ENCODE measurements at regions not wholly inside any gene's neighbourhood (a gene's known extent, or its start where the extent isn't known, plus 50 kb on each side); places are given as distances from the start of the nearest gene placed in this dataset.

DNA sequence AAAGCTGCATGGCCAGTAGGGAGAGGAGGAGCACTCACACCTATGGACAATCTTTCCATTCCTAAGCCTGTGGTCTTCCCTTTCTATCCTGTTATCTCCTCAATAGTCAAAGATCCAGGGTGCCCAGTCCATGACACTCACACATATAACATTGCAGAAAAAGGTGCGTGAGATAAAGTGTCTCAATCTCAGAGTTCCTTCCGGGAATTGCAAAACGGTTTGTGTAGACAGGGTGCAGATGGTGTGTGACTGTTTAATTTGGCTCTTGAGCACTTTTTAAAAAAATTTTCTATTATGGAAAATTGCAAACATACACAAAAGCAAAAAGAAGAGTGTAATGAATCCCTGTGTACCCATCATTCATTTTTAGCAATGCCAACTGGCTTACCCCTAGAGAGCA, 1493.6 kb downstream of the AACS start:
- in situ Hi-C loops (cut with HindIII; ENCODE audit: low sequenced_read_pairs), result no loop called here
- no peak for DNase-seq (ENCODE audit: low spot score)

DNA sequence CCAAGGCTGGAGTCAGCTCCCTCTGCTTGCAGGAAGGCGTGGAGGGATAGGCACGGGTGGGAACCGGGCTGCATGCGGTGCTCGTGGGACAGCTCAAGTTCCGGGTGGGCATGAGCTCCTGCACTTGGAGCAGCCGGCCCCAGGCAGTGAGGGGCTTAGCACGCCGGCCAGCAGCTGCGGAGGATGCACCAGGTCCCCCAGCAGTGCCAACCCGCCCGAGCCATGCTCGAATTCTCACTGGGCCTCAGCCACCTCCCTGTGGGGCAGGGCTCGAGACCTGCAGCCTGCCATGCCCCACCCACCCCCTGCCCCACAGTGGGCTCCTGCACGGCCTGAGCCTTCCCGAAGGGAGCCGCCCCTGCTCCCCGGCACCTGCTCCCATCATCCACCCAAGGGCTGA, 1501.8 kb downstream of the AACS start:
- no peak for DNase-seq (ENCODE audit: low spot score)
- in situ Hi-C loops (cut with HindIII; ENCODE audit: low sequenced_read_pairs), result no loop called here

DNA sequence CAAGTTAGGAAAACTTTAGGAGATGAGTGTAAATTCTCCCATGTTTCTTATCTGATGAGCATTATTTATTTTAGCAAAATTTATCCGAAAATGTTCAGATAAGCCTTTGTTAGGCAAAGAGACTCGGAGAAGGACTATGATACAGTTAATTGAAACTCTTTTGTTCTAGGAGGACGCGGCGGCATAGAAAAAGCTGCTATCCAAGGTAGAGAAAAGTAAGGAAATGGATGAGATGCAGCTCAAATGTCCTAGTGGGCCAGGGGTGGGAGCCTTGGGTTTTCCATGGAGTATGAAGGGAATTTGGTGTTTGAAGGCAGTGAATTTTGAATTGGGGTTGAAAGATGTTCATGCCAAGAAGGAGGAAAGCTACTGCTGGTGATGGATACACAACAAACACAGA, 1504.5 kb downstream of the AACS start:
- in situ Hi-C loops (cut with HindIII; ENCODE audit: low sequenced_read_pairs), result no loop called here
- no peak for DNase-seq (ENCODE audit: low spot score)

DNA sequence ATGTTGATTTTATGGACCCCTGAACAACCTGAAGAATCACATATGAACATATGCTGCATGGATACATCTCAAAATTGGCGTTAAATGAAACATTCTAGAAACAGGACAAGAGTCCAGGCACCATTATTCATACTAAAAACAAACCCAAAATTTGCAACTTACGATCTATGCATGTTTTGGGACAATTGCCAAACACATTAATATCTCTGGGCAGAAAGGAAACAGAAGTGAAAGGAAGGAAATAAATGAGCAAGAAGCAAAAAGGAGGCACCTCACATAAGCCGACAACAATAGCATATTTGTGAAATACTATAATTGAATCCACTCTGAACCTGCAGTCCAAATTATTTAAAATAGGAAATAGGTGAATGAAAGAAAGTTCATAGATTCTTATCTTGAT, 1505.3 kb downstream of the AACS start:
- in situ Hi-C loops (cut with HindIII; ENCODE audit: low sequenced_read_pairs), result no loop called here
- DNase-seq (ENCODE audit: low spot score), result no peak

DNA sequence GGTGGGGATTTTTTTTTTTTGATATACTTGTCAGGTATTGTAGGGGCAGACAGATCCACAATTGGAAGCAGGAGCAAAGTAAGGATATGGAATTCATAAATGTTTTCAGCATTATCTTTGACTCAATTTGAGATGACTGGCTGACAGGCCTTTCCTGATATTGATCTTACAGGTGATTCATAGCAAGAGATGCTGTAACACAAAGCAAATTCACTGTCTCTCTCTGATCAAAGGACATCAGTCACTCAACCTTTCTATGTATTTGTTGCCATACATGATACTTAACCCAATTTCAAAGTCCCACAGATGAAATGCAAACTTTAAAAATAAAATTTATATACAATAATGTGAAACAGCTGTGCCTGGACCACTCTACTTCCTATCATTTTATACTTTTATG, 1506.9 kb downstream of the AACS start:
- no peak for DNase-seq (ENCODE audit: low spot score)
- in situ Hi-C loops (cut with HindIII; ENCODE audit: low sequenced_read_pairs), result no loop called here

DNA sequence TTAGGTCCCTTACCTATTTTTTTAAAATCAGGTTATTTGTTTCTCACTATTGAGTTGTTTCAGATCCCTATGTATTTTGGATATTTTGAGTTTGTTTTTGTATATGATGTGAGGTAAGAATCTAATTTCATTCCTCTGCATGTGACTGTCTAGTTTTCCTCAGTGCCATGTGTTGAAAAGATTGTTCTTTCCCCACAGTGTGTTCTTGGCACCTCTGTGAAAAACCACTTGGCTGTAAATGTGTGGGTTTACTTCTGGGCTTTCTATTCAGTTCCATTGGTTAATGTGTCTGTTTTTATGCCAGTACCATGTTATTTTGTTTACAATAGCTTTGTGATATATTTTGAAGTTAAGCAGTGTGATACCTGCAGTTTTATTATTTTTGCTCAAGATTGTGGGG, 1516.4 kb downstream of the AACS start:
- no peak for DNase-seq (ENCODE audit: low spot score)
- in situ Hi-C loops (cut with HindIII; ENCODE audit: low sequenced_read_pairs), result no loop called here

DNA sequence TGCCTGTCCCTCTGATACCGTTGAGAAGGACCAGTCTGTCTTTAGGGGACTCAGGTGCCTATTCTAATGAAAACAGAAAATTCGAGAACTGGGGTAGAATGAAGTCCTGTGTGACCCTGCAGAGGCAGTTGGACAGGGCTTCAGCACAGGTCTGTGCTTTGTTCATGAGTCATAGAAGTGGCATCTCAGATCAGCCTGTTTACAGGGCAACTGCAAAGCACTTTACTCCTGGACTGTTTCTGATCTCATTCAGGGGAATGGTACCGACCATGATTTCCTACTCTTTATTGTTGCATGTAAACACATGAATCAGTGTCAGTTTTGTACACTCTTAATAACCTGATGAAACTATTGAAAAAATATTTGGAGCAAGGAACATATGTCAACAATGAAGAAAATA, 1517.0 kb downstream of the AACS start:
- in situ Hi-C loops (cut with HindIII; ENCODE audit: low sequenced_read_pairs), result no loop called here
- DNase-seq (ENCODE audit: low spot score), result no peak

DNA sequence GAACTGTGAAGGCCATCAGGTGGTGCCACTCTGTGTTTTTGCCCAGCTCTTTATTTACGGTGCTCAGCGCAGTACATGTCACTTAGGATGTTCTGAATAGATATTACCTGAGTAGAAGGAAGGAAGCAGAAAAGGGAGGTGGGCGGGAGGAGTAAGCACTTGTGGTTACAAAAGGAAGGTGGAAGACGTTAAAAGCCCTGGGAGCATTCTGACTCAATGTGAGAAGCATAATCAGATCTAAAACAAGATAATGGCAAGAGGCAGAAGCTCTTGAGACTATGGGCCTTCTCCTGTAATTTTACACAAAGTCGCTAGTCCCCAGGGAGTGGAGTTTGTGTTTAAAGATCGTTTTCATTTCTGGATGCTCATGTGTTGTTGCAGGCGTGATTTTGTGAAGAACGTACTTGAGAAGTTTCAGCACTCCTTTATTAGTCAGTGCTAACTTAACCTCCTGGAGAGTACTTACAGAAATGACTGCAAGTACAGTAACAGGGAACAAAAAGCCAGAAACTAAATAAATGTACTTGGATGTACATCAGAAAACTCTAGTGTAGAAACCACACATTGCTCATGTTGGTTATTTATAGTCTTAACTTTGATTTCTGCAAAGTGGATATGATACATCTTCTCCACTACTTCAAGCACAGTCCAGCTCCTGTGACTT, 1523.5 kb downstream of the AACS start:
- in situ Hi-C loops (cut with HindIII; ENCODE audit: low sequenced_read_pairs), result no loop called here

DNA sequence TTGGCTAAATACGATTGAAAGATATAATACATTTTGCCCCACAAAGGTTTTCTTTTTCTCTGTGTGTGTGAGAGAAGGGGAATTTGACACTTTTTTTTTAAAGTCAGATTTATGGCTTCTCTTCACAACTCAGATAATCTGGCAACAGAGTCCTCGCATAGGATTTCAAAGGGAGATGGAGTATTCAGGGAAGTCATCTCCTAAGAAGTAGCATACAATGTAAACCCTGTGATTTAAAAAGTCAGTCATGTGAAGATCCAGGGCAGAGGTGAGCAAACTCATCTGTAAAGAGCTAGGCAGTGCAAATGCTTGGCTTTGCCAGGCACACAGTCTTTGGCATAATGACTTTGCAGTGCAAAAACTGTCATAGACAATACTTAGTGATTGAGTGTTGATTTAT, 1526.3 kb downstream of the AACS start:
- in situ Hi-C loops (cut with HindIII; ENCODE audit: low sequenced_read_pairs), result no loop called here

More for the DNA sequence above, 1523.5 kb downstream of the AACS start:
- no peak for DNase-seq (ENCODE audit: low spot score)

DNA sequence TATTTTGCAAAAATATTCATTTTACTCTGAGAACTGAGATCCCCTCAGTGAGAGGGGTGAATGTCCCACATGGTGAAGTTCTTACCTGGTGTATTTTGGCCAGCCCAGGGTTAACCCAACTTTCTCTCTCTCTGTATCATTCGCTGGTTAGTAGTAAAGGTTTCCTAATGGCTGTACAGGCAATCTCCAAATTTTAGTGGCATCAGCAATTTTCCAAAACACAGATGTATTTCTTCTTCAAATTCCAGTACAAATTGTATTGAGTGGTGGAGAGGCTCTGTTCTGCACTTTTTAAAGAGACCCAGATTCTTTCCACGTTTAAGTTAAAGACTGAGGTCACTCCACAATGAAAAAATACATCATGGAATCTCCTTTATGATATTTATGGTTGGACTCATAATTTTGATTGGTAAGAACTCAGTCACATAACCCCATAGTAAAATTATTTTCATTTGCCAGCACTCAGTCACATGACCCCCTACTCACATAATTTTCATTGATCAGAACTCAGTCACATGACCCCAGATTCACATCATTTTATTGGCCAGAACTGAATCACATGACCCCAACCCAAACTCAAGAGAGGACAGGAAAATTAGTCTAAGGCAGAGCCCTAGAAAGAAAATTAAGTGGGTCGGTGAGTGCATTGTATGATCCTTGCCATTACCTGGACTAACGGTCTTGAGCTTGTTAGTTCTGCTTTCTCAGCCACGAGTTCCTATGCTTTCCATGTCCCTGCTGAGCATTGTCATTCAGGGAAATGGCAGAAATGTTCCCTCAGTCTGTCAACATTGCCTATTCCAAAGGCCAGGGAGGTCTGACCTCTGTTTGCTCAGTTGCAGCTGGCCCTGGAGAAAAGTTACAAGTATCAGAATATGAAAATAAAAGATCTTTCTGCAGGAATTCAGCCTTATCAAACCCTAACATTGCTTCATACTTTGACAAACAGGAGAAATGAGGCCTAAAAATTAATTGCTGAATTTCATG, 1536.2 kb downstream of the AACS start:
- DNase-seq (ENCODE audit: low spot score), result no peak
- in situ Hi-C loops (cut with HindIII; ENCODE audit: low sequenced_read_pairs), result no loop called here

More for the DNA sequence above, 1526.3 kb downstream of the AACS start:
- DNase-seq (ENCODE audit: low spot score), result no peak

DNA sequence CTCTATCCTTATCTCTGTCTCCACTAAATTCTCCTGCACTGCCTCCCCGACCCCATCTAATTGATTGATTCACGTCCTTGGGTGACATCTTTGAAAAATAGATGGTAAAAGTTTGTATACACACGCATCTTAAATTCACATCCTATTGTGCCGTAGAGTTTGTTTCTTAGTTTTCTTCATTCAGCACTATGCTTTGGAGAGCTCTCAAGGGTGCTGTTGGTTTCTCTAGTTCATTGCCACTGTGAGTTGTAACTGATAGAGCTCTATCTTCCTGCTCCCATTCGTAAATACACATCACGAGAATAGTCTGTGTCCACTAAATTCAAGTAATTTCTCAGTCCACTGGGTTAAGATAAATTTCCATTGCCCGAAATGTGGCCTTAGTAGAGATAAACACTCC, 1537.4 kb downstream of the AACS start:
- no peak for DNase-seq (ENCODE audit: low spot score)
- in situ Hi-C loops (cut with HindIII; ENCODE audit: low sequenced_read_pairs), result no loop called here

DNA sequence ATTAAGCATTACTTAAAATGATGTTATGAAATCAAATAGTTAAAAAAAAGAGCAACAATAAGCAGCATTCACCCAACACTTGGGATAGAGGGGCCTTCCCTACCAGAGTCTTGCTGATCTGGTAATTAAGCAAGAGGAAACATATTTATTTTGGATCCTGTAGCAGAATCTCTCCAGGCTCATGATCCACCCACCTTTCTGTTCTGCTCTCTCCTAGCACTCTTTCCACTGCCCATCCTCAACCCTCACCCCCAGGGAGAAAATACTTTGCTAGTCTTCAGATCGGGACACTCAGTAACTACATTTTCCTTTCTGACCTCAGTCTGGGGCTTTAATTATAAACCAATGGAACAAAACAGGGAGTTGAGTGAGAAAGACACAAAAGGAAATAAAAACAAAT, 1541.9 kb downstream of the AACS start:
- DNase-seq (ENCODE audit: low spot score), result no peak
- in situ Hi-C loops (cut with HindIII; ENCODE audit: low sequenced_read_pairs), result no loop called here

DNA sequence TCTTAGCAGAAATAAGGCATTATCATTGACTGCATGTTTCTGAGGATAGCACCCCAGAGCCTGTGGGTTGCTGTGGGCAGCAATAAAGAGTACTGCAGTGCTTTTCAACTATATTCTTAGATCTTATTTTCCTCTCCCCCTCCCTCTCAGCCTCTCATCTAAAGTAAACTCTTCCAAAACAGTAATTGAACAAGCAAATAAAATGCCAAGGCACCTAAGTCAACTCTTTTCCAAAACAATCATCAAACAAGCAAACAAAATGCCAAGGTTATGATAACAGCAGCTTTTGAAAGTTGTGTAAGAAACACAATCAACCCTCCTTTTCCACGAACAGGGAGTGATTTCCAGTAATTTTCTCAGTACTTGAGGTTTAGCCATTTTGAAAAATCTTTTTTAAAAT, 1542.6 kb downstream of the AACS start:
- in situ Hi-C loops (cut with HindIII; ENCODE audit: low sequenced_read_pairs), result no loop called here
- DNase-seq (ENCODE audit: low spot score), result no peak

DNA sequence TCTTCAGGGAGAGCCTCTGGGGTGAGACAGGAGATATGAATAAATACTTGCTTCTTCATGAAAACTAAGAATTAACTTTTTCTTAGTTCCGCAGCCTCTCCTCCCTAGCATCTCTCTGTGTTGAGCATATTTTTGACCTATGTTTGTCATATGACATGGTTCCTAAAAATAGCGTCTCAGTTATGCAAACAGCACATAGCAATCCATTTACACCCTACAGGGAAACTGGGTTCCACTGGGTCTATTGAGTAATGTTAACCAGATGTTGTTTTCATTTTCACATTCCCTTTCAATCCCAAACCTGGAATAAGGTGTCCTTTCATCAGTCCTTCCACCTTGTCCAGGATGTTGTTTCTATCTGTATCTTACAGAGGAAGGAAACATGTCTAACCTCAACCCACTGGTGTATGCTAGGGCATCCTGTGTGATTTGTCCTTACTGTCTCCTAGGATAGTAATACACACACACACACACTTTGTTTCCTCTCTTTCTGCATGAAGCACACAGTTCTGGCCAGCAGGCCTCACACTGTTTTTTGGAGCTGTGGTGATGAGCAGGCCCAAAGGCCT, 1543.5 kb downstream of the AACS start:
- in situ Hi-C loops (cut with HindIII; ENCODE audit: low sequenced_read_pairs), result no loop called here

DNA sequence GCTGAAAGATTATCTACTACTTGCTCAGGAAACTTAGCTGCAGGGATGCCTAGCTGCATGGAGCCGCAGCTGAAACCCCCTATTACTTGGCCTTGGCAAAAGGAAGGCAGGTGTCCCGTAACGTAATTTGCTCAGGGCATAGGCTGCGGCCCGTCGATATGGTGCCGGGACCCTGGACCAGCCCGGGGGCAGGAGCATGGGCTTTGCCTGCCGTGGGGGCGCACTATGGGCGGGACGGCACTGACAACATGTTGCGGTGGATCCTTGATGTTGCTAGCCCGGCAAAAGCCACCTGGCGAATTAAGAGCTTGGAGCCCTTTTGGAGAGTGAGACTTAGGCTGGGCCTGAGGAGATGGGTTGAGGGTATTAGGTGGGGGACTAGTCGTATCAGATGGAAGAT, 1551.2 kb downstream of the AACS start:
- in situ Hi-C loops (cut with HindIII; ENCODE audit: low sequenced_read_pairs), result no loop called here
- DNase-seq (ENCODE audit: low spot score), result no peak

More for the DNA sequence above, 1543.5 kb downstream of the AACS start:
- no peak for DNase-seq (ENCODE audit: low spot score)

DNA sequence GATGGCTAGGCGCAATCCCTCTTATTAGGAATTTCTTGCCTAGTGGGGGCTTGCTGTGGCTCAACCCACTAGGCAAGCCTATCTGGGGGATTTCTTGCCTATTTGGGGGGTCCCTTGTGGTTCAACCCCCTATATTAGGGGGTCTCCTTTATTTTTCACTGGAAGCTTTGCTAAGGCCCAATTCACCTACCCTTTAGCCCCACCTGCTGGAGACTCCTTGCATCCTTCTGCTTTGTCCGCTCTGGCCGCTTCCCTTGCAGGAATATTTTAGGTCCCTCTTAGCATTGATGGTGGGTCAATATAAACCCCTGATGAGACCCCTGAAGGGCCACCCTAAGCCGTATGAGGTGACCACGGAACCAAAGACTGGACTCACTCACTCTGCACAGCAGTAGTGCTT, 1552.1 kb downstream of the AACS start:
- in situ Hi-C loops (cut with HindIII; ENCODE audit: low sequenced_read_pairs), result no loop called here
- DNase-seq (ENCODE audit: low spot score), result no peak

DNA sequence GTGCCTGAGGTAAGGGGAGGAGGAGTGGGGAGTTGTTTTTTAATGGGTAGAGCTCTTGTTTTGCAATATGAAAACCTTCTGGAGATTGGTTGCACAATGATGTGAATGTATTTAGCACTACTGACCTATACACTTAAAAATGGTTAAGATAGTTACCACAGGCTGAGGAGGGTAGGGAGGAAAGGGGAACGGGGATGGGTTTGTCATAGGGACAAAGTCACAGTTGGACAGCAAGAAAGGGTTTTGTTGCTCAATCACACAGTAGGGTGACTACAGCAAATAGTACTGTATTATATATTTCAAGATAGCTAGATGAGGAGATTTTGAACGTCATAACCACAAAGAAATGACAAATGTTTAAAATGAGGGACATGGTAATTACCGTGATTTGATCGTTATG, 1562.4 kb downstream of the AACS start:
- in situ Hi-C loops (cut with HindIII; ENCODE audit: low sequenced_read_pairs), result no loop called here
- no peak for DNase-seq (ENCODE audit: low spot score)

DNA sequence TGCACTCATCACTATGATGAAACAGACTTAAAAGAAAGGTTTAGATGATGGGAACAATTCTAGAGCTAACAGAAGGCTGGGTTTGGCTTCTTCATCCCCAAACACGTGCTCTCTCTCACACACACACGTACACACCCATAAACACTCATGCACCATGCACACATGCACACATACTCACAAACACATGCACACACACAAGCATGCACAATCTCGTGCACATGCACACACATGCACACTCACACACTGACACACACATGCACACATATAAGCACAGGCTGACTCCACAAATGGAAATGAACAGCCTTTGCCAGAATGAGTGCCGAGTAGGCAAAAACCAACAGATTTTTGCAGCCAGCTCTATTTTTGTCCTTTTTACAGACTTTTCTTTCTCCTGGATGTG, 1571.6 kb downstream of the AACS start:
- in situ Hi-C loops (cut with HindIII; ENCODE audit: low sequenced_read_pairs), result no loop called here
- no peak for DNase-seq (ENCODE audit: low spot score)

DNA sequence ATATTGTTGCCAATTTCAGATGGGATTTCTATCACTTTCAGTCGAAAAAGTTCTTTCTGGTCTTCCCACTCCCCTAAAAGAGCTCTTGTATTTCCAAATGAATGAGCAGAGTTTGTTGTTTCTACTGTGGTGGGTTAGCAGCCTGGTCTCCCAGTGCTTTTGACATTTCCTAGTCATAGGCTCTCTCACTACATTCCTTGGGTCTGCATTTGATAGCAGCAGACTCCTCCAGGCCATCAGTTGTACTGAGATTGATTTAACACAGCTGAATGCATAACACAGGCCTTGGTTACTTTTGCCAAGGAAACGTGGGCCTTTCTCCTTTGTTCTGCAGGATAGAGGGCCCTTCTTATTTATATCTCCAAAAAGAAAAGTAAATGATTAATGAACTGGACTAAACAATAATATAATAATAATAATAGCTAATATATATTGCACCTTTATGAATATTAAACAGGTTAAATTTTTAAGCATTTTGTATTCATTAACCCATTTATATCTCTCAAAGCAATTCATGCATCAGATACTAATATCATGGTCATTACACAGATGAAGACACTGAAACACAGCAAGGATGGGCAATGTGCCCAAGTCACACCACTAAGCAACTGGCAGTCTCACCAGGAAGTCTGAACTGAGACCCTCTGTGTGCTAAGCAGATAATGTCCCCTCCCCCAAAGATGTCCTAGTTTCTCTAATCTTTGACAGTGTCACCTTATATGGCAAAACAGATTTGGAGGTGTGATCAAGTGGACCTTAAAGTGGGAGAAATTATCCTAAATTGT, 1579.2 kb downstream of the AACS start:
- in situ Hi-C loops (cut with HindIII; ENCODE audit: low sequenced_read_pairs), result no loop called here
- no peak for DNase-seq (ENCODE audit: low spot score)

DNA sequence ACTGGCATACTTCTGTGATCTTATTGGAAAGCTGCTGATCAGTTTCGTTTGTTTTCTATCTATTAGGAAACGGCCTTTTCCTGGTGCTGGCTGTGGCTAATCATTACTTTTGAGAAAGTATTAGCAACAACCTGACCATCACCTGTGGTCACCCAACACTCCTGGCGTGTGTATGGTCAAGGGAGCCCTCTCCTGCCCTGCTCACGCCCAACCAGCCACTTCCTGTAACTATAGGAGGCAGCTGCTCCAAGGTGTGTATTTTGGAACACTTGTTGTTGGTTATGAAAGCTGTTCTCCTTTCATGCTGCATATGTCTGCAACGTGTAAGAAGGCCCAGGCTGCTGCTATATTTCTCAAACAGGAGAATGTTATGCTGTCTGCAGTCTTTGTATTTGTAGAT, 1582.8 kb downstream of the AACS start:
- DNase-seq (ENCODE audit: low spot score), result no peak
- in situ Hi-C loops (cut with HindIII; ENCODE audit: low sequenced_read_pairs), result no loop called here

All from G401 (cell line).